HG02870 (cell line): ENCODE measurements at regions not wholly inside any gene's neighbourhood (a gene's known extent, or its start where the extent isn't known, plus 50 kb on each side); places are given as distances from the start of the nearest gene placed in this dataset.

Experiments used
- ATAC-seq: cut with Tn5 transposase; IDR thresholded peaks from one replicate; pipeline ENCODE4 v1.9.1; 2021; ENCODE audit warnings: mild to moderate bottlenecking, moderate library complexity; ENCODE audit not compliant: unreplicated experiment

DNA sequence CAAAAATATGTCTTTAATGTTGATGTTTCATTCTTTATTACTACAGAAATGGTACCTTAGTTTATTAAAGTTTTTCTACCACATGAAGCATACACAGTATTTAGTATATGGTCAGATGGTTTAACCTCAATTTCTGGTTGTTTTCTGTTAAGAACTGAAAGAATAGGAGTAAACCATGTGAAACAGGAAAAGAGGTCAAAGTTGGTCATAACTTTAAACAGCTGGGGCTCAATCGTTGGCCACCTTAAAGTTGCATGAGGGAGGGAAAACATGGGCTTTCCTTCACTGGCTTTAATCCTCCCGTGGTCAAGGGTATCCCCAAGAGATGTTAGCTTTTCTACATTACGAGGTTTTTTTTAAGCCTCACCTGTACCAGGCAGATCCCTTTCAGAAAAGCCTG is 483.3 kb upstream of the ADAMTS5 start:
- no peak for ATAC-seq

DNA sequence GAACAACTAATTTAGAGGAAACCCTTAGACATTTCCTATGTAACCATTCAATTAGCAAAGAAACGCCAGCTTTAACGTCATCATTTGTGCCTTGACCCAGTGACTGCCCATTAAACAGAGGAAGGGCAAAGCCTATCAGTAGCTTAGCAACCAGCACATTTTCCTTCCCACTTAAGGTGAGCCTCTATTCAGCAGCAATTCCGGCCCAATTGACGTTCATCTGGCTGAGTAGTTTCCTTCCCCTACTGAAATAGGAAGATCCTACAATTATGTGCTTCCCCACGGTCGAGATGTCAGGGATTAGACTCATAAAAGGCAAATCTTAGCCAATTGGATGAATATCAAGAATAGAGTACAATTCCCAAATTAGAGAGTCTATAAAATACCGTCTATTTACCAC is 482.1 kb upstream of the ADAMTS5 start:
- no peak for ATAC-seq

DNA sequence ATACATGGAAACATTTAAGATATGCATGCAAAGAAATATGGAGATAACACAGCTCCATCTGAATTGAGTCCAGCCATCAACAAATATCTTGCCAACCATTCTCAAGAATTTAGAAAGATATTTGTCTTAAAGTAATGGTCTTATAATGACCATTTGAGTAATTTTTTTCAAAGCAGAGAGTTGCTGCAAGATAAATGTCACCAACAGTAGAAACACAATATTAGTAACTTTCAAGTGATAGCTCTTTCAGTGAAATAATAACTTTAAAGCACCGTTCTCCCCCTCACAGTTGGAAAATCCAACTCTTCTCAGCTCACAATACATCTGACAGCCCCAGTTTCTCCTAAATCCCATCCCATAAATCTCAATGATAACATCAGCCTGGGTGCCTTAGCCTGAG is 481.0 kb upstream of the ADAMTS5 start:
- no peak for ATAC-seq

DNA sequence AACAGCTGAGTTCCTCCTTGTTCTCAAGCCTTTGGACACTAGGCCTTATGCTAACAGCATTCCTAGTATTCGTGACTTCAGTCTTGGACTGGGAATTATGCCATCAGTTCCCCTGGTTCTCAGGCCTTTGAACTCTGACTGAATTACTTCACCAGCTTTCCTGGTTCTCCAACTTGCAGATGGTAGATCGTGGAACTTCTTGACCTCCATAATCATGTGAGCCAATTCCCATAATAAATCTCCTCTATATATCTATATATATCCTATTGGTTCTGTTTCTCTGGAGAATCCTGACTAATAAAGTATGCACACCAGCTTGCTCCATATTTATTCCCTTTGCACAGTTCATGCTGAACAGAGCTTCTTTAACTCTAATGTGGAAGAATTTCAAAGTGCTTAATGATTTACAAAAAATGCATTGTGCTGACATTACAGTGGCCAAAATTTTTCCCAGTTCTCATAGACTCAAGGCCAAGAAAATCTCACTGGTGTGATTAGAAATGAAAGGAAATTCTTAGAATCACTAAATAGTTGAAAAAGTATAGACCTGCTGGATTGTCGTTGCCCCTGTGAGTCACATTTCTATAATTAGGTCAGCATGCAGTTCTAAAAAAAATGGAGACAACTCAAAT is 462.9 kb upstream of the ADAMTS5 start:
- ATAC-seq = no peak

DNA sequence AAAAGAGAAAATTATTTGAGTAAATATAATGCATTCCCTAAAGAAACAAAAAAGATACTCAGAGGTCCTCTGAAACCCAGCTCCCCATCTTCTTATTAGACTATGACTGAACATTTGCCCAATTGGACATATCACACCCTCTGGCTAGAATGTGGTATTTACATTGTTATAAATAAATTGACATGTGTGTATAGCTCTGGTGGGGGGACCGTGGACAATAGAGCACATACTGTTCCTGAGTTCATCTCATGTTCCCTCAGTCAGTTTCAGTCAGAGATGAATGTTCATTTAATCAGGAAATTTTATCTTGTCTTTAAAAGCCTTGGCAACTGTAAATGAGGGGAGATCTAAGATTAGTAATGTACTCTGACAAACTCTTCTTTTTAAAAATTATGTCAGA is 459.3 kb upstream of the ADAMTS5 start:
- ATAC-seq = no peak

DNA sequence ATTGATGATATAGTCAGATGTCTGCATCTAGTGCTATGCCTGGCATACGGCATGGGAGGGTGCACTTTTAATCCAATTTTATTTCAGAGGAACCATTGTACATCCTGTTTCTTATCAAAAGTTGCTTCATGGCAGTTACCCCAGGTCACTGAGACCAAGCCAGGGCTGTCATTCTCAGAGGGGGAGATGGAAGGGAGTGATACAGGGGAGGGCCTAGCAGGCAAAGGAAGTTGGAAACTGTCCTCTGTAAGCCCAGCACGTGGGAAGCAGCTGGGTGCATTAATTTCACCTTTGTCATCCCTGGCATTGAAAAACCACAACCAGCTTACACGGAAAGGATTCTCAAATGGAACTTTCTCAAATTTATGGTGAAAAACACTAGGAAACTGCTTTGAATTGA is 458.7 kb upstream of the ADAMTS5 start:
- ATAC-seq = no peak

DNA sequence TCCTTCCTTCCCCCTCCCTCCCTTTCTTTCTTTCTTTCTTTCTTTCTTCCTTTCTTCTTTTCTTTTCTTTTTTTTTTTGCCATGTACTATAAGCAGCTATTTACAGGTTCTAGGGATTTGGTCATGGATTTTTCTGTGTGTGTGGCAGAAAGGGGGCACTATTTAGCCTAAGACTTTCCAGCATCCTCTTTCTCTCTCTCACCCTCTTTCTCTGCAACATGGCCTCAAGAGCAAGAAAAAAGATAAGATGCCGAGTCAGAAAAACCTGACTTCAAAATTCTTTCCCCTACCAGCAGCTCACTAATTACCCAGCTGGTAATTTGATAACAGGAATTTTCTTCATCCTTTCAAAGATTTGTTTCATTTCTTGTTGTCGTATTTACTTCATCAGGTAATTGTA is 458.3 kb upstream of the ADAMTS5 start:
- ATAC-seq = no peak

DNA sequence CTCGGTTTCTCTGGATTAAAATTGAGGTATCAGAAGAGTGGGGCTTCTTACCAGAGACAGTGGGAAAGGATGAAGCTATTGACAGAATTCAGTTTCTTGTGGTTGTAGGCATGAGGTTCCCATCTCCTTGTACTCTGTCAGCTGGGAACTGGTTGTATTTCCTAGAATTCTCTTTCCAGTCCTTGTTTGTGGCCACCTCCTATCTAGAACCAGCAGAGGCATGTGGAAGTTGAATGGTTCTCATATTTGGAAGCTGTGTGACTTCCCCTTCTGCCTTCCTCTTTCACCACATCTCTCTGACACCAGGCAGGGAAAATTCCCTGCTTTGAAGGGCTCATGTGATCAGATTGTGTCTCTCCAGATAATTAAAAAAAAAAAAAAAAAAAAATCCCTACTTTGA is 457.7 kb upstream of the ADAMTS5 start:
- ATAC-seq = no peak

DNA sequence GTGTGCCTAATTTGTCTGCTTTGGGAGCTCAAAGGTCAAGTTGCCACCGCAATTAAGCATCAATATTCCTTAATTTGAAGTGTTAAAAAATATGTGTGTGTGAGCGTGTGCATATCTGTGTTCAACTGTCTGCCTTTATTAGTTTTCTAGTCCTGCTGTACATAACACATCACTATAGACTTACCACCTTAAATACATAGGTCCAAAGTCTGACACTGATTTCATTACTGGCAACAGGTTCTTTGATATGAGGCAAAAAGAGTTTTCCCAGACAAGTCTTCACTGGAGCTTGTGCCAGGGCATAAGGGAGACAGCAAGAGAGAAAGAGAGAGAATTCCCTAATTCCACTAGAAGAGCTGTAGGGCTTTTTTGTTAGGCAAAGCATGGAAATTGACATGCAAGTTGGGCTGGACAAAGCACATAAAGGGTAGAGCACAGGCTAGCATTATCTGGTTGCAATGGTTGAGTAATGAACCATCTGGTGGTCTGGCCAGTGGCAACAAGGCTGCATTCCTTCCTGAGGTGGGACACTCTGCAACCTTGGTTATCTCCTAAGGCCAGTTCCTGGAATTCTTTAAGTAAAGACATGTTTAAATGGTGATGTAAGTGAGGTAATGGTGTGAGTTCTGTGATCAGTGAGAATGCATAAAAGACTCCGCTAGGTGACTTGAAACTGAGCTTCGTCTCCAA is 457.2 kb upstream of the ADAMTS5 start:
- ATAC-seq = no peak

DNA sequence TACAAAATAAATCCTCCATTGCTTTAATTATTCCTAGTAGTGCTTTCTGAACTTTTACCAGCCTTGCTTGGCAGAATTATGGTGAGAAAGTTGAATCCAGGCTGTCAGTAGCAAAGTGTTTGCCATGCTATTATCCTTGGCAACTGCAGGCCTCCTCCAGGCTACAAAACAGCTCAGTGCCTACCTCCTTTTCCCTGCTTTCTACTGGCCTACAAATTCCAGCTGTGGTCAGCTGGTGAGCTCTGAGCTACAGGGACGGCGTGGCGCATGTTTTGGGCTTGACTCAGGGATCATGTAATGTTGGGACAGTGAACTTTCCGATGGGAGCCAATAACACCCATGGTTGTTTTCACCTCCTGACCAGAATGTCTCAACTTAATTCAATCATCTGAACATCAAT is 456.1 kb upstream of the ADAMTS5 start:
- no peak for ATAC-seq

DNA sequence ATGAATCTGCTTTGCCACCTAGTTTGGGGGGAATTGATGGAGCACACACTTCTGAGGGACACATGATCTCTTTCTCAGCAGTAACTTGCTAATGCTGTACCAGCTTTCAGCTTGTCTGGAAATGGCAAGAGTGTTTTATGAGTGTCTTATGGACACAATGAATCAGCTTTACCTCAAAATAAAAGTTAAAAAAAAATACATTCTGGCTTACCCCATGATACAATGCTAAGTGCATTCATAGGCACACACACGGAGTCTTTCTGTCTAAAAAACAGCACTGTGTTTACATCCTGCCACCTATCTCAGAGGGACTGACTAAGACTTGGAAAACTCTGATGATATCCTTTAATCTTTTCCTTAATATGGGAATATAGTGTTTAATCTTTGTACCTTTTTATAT is 455.5 kb upstream of the ADAMTS5 start:
- no peak for ATAC-seq

DNA sequence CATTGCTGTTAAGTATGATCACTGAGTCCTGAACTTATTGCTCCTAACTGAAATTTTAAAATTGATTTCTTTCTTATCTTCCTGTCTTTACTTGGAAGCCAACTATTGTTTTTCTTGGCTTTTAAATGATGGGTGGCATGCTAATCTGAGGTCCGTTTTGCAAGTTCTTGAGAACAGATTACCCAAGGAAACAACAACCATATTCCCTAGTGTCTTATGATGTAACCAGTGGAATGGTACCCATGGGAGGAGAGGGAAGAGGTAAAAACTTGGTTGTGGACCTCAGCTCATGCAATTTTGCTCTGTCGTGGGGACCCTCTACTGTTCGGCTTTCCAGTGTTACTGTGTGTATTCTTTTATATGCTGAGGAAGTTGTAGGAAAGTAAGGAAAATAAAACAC is 454.8 kb upstream of the ADAMTS5 start:
- no peak for ATAC-seq

DNA sequence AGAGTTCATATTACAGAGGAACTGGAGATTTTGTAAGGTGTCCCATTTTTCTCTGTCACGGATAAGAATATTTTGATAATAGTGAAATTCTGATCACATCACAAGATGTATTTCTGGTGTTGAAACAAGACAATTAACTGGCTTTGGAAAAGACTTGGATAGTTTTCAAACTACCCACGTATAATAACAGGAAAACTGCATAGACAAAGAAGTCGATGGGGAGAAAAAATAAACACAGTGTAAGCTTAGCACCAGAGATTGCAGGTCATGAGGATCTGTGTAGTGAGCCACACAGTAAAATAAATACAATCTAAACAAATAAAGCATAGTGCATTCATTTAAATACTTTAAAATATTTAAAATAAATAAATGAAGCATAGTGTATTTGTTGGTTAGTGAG is 452.3 kb upstream of the ADAMTS5 start:
- no peak for ATAC-seq

DNA sequence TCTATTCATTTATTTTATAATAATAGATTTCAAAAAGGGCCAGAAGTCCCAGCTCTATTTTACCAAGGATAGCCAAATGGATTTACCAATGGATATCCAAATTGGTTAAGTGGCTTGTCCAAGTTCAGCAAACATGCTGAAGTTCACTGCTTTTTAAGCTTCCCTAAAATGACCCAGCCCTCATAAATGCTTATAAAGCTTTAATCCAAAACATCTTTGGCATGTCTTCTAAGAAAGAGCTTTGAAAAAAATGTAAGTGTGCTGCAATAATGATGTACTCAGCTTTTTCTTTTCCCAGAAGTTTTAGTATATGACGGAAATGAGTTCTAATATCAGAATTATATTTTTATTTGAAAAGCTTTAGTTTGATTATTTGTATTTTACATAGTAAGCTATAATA is 451.5 kb upstream of the ADAMTS5 start:
- ATAC-seq = no peak

DNA sequence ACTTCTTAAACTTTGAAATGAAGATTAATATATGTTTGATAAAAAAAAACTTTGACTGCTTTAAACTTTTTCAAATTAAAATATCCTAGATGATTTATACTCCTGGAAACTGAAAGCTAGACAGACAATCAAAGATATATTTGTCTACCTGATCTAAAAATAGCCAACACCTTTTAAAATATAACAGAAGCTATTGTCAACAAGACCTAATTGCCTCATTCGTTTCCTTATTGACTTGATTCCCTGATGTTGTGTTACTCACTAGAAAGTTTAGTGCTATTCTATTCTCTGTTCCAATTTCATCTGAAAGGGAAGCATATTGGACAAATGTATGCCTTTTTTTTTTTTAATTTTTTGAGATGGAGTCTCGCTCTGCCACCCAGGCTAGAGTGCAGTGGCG is 445.6 kb upstream of the ADAMTS5 start:
- no peak for ATAC-seq

DNA sequence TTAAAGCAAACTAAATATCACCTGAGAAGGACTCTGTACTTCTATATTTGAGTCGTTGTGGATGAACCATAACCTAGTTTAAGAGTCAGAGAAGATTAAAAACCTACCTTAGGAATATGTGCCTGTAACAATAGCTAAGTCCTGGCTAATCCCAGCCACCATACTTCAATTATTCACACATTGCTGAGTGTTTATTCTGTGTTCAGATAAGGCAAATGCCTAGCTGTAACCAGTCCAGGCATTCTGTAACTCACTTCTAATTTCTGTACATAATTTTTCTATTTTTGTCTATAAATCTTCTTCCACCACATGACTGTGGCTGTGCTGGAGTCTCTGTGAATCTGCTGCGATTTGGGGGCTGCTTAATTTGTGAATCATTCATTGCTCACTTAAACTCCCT is 441.9 kb upstream of the ADAMTS5 start:
- ATAC-seq = no peak

DNA sequence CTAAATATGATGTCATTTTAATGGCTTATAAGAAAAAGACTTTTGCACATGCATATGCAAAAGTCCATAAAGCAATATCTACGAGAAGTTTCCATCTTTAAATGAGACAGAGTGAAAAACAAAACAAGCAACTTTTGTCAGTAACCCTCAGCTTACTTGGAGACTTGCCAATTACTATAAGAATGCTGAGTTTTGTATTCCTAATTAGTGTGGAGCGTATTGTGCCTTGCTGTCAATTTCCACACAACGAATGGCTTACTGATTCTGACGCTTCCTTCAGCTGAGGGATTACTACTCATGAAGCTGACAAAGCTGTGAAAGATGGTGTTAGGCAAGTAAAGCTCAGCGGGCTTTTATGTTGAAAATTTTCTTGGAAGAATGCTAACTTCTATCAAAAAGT is 440.4 kb upstream of the ADAMTS5 start:
- ATAC-seq = no peak

DNA sequence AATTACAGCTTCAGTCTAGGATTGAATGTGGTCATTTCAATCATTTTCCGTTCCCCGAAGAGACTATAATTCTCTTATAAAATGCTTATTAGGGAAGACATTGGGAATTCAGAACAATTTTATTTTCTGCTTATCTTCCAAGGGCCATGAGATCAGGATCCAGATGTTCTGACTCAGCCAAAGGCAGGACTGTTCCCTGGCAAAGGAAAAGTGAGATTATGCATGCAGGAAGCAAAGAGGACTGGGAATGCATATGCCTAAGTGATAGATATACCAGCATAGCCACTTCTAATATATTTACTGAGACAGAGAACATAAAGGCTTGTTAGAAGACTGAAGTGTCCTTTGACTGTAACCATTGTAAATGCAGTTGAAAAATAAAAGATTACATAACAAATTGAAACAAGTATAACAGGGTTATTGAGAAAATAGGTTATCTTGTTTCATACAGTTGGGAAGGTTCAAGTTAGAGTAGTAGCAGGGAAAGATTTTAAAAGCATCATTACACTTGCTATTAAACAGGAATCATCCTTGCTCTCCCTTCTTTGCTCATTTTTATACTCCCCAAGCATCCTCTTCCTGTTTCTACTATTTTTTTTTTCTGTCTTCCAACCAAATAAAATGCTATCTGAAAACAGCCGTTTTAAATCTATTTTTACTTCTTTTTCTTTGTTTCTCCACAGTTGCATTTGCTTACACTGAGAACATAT is 439.6 kb upstream of the ADAMTS5 start:
- ATAC-seq = no peak

DNA sequence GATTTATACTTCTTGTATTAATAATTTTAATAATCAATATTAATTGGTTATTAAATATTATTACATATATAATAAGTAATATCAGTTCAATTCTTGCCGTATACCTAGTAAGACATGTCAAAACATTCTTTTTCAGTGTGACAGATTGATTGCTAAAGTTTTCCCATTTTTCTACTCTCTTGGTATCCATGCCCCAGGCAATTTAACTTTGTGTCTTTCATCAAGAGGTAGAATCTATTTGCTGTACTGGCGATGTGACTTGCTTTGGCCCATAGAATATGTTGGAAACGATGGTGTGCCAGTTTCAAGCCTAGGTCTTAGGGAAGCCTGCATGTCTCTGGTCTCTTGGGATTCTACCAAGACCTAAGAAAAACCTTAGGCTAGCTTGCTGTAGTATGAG is 436.1 kb upstream of the ADAMTS5 start:
- no peak for ATAC-seq

DNA sequence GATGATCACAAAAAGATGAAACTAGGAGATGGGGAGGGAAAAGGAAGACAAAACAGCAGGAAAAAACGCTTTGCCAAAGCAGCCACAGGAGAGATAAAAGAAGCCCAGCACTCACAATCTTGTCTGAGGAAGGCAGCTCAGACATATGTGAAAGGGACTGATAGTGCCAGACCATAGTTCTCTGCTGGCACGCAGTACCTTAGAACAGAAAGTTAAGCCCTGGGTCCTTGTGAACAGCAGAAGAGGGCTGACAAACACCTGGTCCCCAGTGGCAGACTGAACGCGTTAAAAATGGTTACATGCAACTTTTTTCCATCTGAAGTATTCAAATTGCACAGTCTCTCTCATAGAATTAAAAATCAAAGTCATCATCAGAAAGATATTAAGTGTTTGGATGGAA is 433.2 kb upstream of the ADAMTS5 start:
- ATAC-seq = no peak

DNA sequence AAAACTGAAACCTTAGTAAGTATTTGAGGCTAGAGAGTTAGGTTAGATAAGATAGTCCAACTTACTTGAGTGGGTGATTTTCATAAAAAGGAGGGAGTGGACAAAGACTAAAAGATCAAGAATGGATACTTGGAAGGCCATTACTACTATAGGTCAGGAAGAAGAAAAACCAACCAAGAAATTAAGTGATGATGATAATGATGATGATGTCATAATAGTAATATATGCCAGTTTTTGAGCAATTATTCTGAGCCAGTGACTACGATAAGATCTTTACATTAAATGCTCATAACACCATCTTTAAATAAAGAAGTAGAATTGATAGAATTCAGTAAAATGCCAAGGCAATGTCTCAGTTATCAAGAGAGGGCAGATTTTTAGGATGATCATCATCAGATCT is 430.7 kb upstream of the ADAMTS5 start:
- no peak for ATAC-seq

DNA sequence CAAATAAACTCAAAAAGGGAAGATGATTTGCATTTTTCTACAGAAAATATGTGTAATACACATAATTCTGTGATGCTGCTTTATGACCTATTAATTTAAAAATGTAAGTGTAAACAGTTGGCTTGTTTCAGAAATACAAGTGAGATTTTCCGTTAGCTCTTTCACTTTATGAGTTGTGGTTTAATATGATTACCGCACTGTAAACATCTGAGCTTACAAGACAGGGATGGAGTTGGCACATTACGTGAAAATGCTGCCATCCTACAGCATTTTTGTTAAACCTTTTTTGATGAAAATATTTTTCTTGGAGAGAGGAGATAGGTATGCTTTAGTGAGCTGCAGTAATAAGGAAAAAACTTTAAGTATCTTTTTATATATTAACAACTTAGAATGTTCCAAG is 426.8 kb upstream of the ADAMTS5 start:
- no peak for ATAC-seq
